HG03457 (cell line): ENCODE measurements at regions not wholly inside any gene's neighbourhood (a gene's known extent, or its start where the extent isn't known, plus 50 kb on each side); places are given as distances from the start of the nearest gene placed in this dataset.
"Not testable (repeated sequence)": the region's sequence is repeated elsewhere in the genome, so short reads cannot be mapped to it uniquely, and the experiment has no call there.

Experiments used
- ATAC-seq: cut with Tn5 transposase; IDR thresholded peaks from one replicate; pipeline ENCODE4 v1.9.1; 2021; ENCODE audit warnings: moderate number of reproducible peaks; ENCODE audit not compliant: unreplicated experiment

- ATAC-seq = no peak
These were observed 601.6 kb upstream of the USP24 start for GRCh38 chr1:55816456-55817426.

GRCh38 chr1:55815745-55816455, 600.7 kb upstream of the USP24 start:
- no peak for ATAC-seq

- ATAC-seq = no peak
These were observed 599.8 kb upstream of the USP24 start for GRCh38 chr1:55814967-55815366.

DNA sequence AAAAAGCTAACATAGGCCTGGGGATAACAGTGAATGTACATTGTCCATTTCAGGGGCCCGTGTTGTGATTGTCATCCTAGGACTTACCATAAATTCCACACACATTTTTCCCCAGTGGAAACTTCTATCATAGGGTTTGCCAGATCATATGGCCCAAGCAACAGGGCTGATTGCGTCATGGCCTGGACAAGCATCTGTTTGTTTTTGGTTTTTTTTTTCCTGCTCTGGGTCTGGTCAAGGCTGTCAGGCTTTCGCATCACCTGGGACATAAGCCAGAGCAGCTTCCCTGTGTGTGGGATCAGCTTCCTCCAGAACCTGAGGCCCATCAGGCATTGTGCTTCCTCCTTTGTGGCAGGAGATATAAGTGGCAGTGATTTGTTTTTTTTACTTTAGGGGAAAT, 598.5 kb upstream of the USP24 start:
- ATAC-seq = no peak

DNA sequence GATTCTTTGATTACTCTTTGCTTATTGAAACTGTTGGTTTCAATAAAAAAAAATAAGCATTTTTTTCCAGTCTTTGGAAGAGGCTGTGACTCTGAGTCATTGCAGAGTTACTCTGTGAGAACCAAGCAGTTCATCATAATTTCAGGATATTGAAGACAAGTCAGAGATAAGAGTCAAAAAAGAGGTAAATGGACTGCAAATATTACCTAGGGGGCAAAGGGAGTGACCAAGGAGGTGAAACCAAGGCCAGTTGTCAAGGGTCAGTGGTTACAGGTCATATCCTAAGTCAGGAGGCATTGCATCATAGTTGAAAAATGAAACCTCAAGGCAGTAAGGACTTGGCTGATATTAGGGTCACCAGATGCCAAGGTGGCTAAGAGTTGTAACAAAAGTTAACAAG, 597.1 kb upstream of the USP24 start:
- ATAC-seq = no peak

GRCh38 chr1:55808263-55808662, 593.1 kb upstream of the USP24 start:
- no peak for ATAC-seq

- ATAC-seq = no peak
These were observed 588.3 kb upstream of the USP24 start for GRCh38 chr1:55803429-55803828.

DNA sequence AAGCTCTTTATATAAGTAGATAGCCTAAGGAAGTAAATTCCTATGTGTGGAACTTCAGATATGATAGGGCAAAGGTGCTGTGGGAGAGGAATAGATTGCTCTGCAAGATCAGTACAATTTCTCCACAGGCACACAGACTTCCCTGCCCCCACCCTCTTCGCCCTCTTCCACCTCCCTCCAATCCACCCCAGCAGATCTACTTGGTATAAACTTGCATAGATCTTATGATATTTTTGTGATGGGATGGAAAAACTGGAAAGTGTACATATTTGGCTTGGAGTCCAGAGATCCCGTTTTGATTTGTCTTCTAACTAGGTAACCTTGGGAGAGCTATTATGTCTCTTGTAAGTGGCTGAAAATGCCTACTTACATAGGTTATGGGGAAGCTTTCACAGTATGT, 586.3 kb upstream of the USP24 start:
- ATAC-seq = no peak

DNA sequence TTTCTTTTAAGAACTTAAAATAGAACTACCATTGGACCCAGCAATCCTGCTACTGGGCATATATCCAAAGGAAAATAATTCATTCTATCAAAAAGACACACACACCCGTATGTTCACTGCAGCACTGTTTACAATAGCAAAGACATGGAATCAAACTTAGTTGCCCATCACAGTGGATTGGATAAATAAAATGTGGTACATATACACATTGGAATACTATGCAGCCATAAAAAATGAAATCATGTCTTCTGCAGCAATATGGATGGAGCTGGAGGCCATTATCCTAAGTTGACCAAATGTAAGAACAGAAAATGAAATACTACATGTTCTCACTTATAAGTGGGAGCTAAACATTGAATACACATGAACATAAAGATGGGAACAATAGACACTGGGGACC, 585.3 kb upstream of the USP24 start:
- no peak for ATAC-seq

DNA sequence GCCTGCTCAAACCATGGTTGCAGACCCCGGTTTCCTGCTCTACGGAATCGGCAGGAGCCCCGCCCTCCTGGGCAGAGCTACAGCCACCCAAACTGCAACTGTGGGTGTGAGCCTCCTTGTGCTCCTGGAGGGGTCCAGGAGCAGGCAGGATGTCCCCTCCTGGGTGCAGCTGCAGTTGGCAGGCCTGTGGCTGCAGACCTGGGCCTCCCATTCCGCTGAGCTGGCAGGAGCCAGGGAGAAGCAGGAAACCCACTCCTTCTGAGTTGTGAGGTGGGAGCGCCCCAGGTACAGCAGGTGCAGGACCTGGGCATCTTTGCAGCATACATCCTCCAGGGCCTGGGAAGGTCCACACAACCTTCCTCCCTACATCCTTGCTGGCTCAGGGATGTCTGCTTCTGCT, 578.7 kb upstream of the USP24 start:
- no peak for ATAC-seq

- no peak for ATAC-seq
These were observed 577.7 kb upstream of the USP24 start for GRCh38 chr1:55792870-55793269.

GRCh38 chr1:55789466-55789865, 574.3 kb upstream of the USP24 start:
- no peak for ATAC-seq

GRCh38 chr1:55786396-55786795, 571.2 kb upstream of the USP24 start:
- no peak for ATAC-seq

DNA sequence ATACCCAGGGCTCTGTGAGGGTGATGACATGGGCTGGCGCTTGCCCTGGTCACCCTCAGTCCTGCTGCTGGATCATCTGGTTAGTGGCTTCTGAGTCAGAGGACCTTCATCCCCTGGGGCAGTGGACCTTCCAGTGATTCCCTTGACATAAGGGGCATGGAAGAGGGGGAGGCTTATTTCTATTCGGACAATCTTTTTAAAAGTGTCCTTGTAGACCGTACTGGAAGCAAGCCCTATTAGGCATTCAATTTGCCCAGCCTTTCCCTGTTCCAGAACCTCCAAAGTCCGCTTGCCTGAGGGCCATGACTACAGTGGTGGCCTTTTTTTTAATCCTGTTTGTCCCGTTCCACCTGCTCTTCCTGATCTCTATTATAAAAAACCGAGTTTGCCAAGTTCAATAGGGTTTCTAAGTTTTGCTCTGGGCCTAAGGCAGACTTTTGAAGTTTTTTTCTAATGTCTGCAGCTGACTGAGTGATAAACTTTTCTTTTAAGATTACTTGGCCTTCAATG, 569.8 kb upstream of the USP24 start:
- ATAC-seq = not testable (repeated sequence)

GRCh38 chr1:55781944-55782482, 566.8 kb upstream of the USP24 start:
- no peak for ATAC-seq

- no peak for ATAC-seq
These were observed 565.8 kb upstream of the USP24 start for GRCh38 chr1:55781003-55781402.

DNA sequence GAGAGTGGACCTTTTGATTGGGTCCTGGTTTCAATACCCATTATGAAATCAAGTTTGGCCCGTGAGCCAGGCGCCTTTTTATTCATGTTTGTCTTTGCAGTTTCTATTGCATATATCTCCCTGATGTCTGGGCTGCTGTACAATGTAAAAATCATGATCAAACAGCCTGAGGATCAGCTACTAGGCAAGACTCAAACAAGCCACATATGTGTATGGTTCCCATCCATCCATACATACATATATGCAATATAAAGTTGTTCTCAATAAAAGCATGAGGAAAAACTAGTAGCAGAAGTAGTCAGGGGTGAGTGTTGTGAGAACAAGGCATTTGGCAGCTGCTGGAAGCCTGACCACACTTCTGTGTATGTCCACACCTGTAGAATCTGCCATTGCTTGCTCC, 562.4 kb upstream of the USP24 start:
- ATAC-seq = no peak

- ATAC-seq = no peak
These were observed 559.8 kb upstream of the USP24 start for GRCh38 chr1:55775007-55775406.

- no peak for ATAC-seq
These were observed 559.3 kb upstream of the USP24 start for GRCh38 chr1:55774446-55774845.

GRCh38 chr1:55773211-55773940, 558.2 kb upstream of the USP24 start:
- no peak for ATAC-seq
